ENCODE measurements at regions not wholly inside any gene's neighbourhood (a gene's known extent, or its start where the extent isn't known, plus 50 kb on each side); places are given as distances from the start of the nearest gene placed in this dataset.
"Not testable (repeated sequence)": the region's sequence is repeated elsewhere in the genome, so short reads cannot be mapped to it uniquely, and the experiment has no call there.

DNA sequence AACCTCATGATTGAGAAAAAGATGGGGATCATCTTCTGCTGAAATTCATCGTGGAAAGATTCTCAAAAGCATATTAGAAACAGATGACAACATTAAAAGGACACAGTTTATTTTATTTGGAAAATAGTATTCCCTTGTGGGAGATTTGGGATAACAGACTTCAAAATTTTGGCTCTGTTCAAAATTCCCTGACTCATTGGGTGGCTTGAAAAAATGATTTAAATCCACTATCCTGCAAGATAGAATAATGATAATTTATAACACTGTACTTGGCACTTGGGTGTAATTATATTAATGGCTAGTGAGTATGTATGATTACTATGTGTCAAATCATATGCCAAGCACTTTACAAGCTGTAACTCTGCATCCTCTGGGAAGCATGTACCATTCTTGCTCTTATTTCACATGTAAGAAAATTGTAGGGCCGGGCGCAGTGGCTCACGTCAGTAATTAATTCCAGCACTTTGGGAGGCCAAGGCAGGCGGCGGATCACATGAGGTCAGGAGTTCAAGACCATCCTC, 128.8 kb downstream of the LMNTD1 start:
- DNase-seq (ENCODE audit: low read depth in 2 of 2), result no peak

DNA sequence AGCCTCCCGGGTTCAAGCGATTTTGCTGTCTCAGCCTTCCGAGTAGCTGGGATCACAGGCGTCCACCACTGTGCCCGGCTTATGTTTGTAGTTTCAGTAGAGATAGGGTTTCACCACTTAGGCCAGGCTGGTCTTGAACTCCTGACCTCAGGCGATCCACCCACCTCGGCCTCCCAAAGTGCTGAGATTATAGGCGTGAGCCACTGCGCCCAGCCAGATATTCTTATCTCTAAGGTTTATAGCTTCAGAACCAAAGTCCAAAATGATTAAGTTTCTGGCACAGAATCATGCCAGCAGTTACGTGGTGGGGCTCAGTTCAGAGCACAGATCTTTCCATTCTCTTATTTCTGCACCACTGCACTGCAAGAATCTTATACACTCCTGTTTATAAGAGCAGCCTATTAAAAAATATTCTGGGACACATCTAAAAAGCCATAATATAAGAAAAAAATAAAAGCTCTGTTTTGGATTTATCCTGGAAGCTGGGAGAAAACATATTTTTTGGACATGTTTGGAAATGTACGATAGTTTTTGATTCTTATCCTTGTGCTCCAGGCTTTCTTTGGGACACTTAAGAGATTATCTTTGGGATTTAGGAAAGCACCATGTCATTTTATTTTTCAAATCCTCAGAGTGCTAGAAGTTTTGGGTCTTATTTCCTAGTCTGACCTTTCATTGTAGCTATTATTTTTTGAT, 129.6 kb downstream of the LMNTD1 start:
- DNase-seq (ENCODE audit: low read depth in 2 of 2), result no peak

DNA sequence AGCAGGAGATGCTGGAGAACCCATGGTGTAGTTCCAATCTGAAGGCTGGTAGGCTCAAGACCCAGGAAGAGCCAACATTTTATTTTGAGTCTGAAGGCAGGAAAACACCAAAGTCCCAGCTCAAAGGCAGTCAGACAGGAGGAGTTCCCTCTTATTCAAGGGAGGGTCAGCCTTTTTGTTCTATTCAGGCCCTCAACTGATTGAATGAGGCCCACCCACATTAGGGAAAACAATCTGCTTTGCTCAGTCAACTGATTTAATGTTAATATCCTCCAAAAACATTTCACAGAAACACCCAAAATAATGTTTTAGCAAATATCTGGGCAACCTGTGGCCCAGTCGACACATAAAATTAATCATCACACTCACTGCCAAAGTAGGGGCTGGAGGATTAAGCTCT, 130.8 kb downstream of the LMNTD1 start:
- DNase-seq (ENCODE audit: low read depth in 2 of 2), result no peak

DNA sequence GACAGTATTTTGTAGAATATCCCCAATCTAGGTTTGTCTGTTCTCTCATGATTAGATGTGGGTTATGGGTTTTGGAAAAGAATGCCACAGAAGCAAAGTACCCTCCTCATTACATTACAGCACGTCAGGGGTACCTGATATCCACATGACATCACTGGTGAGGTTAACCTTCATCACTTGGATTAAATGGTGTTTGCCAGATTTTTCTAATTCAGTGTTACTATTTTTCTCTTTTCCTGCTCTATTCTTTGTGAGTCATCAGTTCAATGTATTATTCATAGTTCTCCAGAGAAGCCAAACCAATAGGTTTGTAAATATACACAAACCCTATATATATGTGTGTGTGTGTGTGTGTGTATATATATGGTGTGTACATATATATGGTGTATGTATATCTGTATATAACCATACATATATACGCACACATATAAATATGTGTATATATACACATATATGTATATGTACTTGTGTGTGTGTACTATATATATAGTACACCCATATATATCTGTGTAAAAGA, 131.4 kb downstream of the LMNTD1 start:
- DNase-seq (ENCODE audit: low read depth in 2 of 2), result no peak

DNA sequence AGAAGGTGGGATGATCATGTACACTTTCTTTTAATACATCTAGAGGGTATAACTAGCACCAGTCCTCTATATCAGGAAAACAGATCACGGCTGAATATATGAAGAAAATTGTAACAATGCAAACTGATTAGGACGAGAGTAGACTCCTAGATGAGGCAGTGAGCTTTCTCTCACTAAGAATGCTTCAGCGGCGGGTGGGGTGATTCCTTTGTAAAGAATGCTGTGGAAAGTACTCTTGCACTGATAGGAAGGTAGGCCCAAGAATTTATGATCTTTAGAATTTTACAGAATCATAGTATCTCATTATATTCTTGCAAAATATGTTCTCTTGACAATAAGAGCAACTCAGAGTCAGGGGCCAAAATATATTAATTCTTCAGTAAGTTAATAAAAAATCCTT, 133.0 kb downstream of the LMNTD1 start:
- DNase-seq (ENCODE audit: low read depth in 2 of 2), result no peak

DNA sequence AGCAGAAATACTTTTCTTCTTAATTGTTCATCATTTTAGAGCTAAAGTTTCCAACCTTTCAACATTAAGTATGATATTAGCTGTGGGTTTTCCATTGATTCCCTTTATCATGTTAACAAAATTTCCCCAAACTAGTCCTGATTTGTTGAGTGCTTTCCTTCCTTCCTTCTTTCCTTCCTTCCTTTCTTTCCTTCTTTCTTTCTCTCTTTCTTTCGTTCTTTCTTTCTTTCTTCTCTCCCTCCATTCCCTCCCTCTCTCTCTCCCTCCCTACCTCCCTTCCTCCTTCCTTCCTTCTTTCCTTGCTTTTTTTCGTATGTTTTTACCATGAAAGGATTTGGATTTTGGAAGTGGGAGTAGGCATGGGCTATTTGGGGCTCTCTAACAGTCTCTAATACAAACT, 133.5 kb downstream of the LMNTD1 start:
- DNase-seq (ENCODE audit: low read depth in 2 of 2), result no peak

DNA sequence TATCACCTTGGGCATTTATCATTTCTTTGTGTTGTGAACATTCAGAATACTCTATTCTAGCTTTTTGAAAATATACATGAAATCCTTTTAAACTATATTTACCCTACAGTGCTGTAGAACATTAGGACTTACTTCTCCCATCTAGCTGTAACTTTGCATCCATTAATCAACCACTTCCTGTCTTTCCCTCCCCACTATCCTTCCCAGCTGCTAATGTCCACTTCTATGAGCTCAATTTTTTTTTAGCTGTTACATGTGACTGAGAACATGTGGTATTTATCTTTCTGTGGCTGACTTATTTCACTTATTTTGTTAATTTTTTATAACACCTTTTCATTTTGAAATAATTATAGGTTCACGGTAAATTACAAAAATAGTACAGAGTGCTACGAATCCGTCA, 136.0 kb downstream of the LMNTD1 start:
- no peak for DNase-seq (ENCODE audit: low read depth in 2 of 2)

DNA sequence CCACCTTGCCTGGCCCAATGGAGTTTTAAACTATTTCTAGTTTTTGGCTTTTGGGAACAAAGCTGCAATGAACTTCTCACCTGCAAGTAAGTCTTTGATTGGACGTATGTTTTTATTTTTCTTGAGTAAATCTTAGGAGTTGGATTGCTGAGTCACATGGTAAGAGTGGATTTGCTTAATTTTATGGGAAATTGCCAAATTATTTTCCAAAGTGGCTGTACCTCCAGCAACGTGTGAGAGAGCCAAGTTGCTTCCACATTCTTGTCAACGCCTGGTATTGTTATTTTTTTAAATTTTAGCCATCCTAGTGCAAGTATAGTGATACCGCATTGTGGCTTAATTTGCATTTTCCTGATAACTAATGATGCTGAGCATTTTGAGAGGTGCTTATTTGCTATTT, 136.6 kb downstream of the LMNTD1 start:
- DNase-seq (ENCODE audit: low read depth in 2 of 2), result no peak

DNA sequence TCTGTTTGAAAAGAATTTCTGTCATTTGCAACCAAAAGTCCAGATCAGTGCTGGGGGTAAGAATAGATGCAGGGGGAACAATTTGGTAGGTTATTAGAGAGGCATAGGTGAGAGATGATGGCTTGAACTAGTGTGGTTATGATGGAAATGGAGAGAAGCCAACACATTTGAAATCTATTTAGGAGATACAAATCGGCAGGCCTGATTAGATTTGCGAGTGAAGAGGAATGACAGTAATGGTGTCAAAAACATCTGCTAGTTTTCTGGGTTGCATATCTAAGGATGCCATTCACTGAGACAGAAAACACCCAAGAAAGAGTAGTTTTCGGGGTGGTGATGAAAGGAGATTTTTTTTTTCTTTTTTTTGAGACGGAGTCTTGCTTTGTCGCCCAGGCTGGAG, 138.1 kb downstream of the LMNTD1 start:
- no peak for DNase-seq (ENCODE audit: low read depth in 2 of 2)

DNA sequence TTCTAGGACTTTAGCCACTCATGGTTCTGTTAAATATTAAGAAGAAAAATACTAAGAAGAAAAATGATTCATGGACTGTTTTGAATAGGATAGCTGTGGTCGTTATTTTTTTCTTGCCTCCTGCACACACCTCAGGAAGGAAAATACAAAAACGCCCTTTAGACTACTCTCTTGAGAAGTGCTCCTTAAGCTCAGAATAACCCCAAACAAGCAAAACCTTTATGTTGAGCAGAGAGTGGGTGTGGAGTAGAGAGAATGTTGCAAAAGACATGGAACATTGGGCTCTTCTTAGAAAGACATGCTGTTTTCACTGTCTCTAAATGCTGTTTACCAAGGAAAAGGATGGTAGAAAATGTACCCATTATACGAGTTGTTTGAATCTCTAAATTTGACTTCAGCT, 140.3 kb downstream of the LMNTD1 start:
- no peak for DNase-seq (ENCODE audit: low read depth in 2 of 2)

DNA sequence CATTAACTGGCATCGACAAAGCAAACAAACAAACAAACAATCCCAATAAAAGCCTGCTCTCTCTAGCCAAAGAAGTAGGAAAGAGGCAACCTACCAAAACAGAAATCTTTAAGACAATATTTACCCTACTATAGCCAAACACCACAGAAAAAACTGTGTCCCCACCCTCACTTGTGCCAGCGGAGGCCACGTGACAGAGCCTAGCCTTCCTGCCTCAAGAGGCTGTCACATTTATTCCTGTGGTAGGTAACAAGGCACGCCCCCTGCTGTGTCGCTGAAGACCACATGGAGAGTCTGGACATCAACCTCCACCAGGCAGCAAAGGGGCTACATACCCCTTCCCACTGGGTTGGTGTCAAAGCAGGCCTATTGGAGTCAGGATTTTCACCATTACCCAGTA, 148.1 kb downstream of the LMNTD1 start:
- DNase-seq (ENCODE audit: low read depth in 2 of 2), result no peak

DNA sequence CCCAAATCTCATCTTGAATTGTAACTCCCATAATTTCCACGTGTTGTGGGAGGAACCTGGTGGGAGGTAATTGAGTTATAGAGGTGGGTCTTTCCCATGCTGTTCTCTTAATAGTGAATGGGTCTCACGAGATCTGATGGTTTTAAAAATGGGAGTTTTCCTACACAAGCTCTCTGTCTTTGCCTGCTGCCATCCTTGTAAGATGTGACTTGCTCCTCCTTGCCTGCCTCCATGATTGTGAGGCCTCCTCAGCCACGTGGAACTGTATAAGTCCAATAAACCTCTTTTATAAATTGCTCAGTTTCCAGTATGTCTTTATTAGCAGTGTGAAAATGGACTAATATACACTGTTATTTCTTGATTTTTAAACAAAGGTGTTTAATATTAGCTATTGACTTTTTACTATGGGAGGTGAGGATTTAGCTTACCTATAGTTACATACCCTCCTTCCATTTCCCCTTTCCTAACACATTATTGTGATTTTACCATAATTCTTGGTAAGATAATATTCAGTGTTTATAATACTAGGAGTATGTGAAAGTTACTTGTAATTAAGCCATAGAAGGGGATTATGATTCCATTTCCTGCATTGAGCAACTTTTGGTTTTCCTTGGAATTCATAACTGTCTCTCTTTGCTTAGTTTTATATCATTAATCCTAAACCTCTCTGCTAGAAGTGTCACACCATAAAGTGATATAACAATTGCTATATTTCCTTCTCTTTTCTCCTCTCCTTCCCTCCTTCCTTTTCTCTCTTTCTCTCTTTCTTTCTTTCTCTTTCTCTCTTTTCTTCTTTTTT, 151.0 kb upstream of the KRAS start:
- no peak for DNase-seq (ENCODE audit: low read depth in 2 of 2)

DNA sequence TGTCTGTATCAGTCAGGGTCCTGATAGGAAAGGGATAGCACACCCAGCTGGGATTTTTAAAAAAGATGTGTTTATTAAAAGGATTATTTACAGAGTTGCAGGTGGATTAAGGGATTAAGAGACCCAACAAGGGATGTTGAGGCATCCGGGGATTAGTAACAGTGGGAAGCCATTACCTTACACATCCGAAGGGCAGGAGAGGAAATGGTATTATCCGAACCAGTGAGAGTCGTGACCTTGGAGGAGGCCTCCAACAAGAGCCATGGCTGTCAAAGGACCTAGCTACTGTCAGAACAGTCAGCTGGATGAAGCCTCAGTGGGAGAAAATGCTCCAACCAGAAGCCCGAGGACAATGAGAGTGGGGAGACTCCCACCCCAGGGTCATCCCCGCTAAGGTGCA, 146.3 kb upstream of the KRAS start:
- DNase-seq (ENCODE audit: low read depth in 2 of 2), result no peak

DNA sequence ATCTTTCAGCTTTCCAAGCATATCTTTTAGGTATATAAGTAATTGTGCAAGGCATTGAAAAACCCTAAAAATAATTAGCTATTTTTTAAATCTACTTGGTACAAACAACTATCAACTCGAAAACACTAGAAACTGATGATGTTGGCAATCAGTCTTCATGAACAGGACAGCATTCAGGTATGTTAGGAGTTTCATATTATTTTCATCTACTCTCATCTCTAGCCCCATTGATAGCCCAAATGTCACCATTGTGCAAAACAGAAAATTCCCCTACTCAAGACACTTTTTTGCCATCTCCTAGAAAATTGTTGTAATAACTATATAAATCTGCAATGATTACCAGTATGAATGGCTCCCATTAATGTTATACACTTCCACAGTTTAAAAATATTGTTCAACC, 144.5 kb upstream of the KRAS start:
- DNase-seq (ENCODE audit: low read depth in 2 of 2), result no peak

DNA sequence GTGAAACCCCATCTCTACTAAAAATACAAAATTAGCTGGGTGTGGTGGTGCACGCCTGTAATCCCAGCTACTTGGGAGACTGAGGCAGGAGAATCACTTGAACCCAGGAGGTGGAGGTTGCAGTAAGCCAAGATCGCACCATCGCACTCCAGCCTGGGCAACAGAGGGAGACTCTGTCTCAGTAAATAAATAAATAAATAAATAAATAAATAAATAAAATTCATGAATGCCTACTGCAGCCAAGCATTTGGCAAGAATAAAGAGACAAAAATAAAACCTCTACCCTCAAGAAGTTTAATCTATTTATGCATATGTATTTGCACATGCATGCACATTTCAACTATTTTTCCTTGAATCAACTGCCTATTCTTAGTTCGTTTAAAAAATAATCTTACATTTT, 144.0 kb upstream of the KRAS start:
- DNase-seq (ENCODE audit: low read depth in 2 of 2), result not testable (repeated sequence)

DNA sequence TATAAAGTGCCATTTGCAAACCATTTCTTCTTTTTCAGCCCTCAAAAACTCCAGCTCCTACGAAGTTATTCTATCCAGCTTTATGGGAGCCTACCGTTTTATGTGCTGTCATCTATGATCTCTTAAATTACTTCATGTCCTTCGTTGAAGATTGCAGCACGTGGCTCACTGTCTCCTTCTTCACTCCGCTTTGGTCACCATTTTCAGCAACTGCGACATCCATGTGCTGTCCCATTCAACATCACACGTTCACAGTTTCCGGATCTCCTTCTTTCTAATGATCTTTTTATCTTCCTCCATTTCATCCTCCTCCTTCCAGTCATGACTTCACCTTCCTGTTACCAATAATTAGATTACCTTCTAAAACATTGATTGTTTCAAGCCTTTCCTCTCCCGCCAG, 143.3 kb upstream of the KRAS start:
- DNase-seq (ENCODE audit: low read depth in 2 of 2), result no peak

DNA sequence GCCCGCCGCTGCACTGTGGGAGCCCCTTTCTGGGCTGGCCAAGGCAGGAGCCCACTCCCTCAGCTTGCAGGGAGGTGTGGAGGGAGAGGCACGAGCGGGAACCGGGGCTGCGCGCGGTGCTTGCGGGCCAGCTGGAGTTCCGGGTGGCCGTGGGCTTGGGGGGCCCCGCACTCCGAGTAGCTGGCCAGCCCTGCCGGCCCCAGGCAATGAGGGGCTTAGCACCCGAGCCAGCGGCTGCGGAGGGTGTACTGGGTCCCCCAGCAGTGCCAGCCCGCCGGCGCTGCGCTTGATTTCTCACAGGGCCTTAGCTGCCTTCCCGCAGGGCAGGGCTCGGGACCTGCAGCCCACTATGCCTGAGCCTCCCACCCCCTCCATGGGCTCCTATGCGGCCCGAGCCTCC, 140.6 kb upstream of the KRAS start:
- DNase-seq (ENCODE audit: low read depth in 2 of 2), result not testable (repeated sequence)

DNA sequence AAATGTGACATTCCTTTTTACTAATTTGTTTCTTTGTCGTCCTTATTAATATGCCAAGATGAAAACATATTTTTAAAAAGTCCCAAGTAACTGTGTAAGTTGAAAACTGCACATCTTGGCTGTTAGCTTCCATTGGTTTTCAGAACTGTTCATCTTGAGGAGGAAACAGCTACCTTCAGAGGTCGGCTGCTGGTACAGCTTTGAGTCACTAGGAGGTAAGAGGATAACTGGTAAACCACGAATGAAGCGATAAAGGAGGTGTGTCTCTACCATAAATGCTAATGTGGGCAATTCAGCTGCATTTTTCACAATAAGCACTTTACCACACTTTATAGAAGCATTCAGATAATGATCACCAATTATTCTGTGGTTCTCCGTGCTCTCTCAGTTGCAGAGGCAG, 137.5 kb upstream of the KRAS start:
- DNase-seq (ENCODE audit: low read depth in 2 of 2), result peak; percentile 26 to 36

DNA sequence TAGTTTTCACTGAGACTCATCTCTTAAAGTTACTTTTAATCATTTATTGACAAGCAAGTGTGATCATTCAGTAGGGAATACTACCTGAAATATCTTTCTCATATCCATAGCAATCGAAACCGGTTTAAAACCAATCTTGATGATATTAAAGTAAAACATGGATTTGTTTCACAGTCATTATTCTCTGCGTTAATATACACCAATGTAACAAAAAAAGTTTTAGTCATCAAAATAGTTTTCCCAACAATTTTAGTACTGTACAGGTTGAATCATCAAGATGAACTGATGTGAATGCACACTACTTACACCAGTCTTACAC, 137.0 kb upstream of the KRAS start:
- no peak for DNase-seq (ENCODE audit: low read depth in 2 of 2)

DNA sequence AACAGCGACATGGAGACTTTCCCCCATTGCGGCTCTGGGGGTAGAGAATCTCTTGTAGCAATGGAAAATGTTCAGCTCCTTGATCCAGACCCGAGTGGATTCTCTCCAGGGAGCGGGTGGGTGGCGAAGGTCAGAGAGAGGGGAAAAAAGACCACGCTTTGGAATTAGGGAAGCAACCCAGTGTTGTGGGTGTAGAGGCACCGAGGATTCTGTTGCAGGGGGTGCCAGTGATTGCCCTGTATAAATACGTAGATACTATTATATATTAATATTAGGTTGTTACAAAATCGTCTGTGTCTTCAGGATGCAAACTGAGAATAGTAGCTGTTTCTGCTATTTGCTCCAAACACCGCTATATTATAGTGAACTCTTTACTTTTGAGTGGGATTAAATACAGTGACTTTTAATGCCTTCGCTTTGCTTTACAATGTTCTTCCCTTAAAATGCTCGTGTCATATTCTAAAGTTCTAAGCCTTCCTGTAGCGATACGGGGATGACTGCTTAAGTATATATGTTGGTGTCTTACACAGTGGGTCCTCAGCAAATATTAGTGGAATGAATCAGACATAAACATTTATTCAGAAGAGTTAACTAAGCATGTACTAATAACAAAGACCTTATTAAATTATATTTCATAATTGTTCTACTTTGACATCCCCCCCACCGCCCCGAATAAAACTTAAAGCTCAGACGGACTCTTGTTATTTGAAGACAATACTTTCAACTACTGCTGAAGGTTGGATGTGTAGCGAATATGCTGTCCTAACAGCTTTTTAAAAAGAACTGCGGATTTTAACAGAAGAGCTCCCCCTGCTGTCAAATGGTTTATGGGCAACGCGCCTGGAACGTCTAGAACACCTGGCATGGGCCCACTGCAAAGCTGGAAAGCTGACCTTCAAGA, 136.4 kb upstream of the KRAS start:
- peak; percentile 44 to 50 for DNase-seq (ENCODE audit: low read depth in 2 of 2)

DNA sequence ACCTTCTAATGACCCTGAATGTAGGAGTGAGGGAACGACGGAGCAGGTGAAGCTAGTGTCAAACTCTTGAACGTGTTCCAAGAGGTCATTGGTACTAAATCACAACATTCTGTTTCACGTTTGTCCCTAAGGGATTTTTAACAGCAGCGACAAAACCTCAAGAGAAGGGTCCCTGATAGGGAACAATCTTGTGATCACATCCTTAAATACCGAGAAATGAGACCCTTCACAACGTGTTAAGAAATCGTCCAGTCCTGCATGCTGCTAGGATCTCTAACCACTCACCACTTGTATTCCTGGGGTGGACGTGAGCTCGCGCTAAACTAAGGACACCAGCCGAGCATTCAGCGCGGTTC, 134.1 kb upstream of the KRAS start:
- no peak for DNase-seq (ENCODE audit: low read depth in 2 of 2)

All from stimulated activated CD8-positive, alpha-beta memory T cell treated with anti-CD3 and anti-CD28 coated beads, Interleukin-2, amount 100 ng/mL, for 48 hours (primary cell).